ENCODE measurements at regions not wholly inside any gene's neighbourhood (a gene's known extent, or its start where the extent isn't known, plus 50 kb on each side); places are given as distances from the start of the nearest gene placed in this dataset.

DNA sequence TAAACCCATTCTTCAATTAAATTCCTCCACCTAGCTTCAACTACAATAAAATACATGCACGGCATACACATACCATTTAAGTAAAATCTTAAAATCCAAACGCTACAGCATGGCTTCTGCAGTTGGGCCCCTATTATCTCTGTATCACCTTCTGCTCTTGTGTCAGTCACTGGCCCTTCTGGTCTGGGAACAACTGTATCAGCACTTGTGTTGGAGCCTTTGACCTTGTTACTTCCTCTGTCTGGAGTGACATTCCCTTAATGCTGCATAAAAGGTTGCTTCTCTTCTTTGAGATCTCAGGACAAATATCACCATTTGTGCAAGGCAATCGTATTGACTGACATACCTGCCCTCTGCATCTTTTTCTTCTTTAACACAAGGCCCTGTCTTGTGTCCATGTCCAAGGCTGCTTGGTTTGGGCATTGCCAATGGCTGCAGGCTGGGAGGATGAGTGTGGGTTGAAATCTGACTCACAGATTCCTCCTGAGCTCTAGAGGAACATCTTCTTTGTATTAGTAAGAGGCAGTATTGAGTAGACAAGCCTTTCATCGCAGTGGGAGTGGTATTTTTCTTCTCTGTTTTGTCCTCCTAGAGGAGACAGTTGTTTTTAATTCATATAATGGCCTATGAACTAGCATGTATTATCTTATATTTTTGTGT, 267.8 kb upstream of the TRIB2 start:
- TF ChIP-seq, protein P1, sequence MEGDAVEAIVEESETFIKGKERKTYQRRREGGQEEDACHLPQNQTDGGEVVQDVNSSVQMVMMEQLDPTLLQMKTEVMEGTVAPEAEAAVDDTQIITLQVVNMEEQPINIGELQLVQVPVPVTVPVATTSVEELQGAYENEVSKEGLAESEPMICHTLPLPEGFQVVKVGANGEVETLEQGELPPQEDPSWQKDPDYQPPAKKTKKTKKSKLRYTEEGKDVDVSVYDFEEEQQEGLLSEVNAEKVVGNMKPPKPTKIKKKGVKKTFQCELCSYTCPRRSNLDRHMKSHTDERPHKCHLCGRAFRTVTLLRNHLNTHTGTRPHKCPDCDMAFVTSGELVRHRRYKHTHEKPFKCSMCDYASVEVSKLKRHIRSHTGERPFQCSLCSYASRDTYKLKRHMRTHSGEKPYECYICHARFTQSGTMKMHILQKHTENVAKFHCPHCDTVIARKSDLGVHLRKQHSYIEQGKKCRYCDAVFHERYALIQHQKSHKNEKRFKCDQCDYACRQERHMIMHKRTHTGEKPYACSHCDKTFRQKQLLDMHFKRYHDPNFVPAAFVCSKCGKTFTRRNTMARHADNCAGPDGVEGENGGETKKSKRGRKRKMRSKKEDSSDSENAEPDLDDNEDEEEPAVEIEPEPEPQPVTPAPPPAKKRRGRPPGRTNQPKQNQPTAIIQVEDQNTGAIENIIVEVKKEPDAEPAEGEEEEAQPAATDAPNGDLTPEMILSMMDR (IDR thresholded peaks at IDR 0.05): no peak
- no peak for TF ChIP-seq POLR2A (IDR thresholded peaks at IDR 0.05)
